Hepatocyte (in vitro differentiated cells): ENCODE measurements at regions not wholly inside any gene's neighbourhood (a gene's known extent, or its start where the extent isn't known, plus 50 kb on each side); places are given as distances from the start of the nearest gene placed in this dataset.

Experiments used
- DNase-seq: peaks from one replicate; pipeline ENCODE4 v3.0.0-alpha.2; 2016; ENCODE audit warnings: low spot score
- H2AFZ ChIP-seq: fragments of 200-600 bp; sonication (generic); 2 replicates; pipeline ENCODE4 v1.6.0; 2016; ENCODE audit warnings: antibody characterized with exemption, mild to moderate bottlenecking
- H3K27ac ChIP-seq: fragments of 200-600 bp; sonication (generic); 2 replicates; pipeline ENCODE4 v1.5.1; 2016; ENCODE audit warnings: mild to moderate bottlenecking
- H3K27me3 ChIP-seq: fragments of 200-600 bp; sonication (generic); 2 replicates; pipeline ENCODE4 v1.6.1; 2016
- H3K36me3 ChIP-seq: fragments of 200-600 bp; sonication (generic); replicated peaks from 2 replicates; pipeline ENCODE4 v1.5.1; 2016; ENCODE audit warnings: low read depth; ENCODE audit not compliant: insufficient read depth
- H3K4me1 ChIP-seq: fragments of 200-600 bp; sonication (generic); 2 replicates; pipeline ENCODE4 v1.5.1; 2016; ENCODE audit warnings: mild to moderate bottlenecking, moderate library complexity; ENCODE audit not compliant: insufficient read depth
- H3K4me2 ChIP-seq: fragments of 200-600 bp; sonication (generic); 2 replicates; pipeline ENCODE4 v1.6.0; 2016
- H3K4me3 ChIP-seq: fragments of 200-600 bp; sonication (generic); 2 replicates; pipeline ENCODE4 v1.5.1; 2016; ENCODE audit warnings: mild to moderate bottlenecking
- H3K79me2 ChIP-seq: fragments of 200-600 bp; sonication (generic); 2 replicates; pipeline ENCODE4 v1.6.0; 2017; ENCODE audit warnings: mild to moderate bottlenecking
- H3K9me2 ChIP-seq: fragments of 200-600 bp; sonication (generic); replicated peaks from 2 replicates; pipeline ENCODE4 v1.6.0; 2017; ENCODE audit warnings: mild to moderate bottlenecking; ENCODE audit not compliant: insufficient read depth
- H3K9me3 ChIP-seq: fragments of 200-600 bp; sonication (generic); 2 replicates; pipeline ENCODE4 v1.5.1; 2016; ENCODE audit warnings: low read depth, mild to moderate bottlenecking
- H4K20me1 ChIP-seq: fragments of 200-600 bp; sonication (generic); 2 replicates; pipeline ENCODE4 v1.6.0; 2016; ENCODE audit warnings: mild to moderate bottlenecking; ENCODE audit not compliant: insufficient read depth, poor library complexity, severe bottlenecking
- EZH2 ChIP-seq: fragments of 200-600 bp; sonication (generic); IDR thresholded peaks from 2 replicates; pipeline ENCODE4 v1.6.1; 2016; ENCODE audit warnings: antibody characterized with exemption, mild to moderate bottlenecking, borderline replicate concordance
- EZH2phosphoT487 ChIP-seq: fragments of 200-600 bp; sonication (generic); IDR thresholded peaks from one replicate; pipeline ENCODE4 v1.6.1; 2018; ENCODE audit warnings: antibody characterized with exemption, mild to moderate bottlenecking, low read depth, moderate library complexity; ENCODE audit not compliant: unreplicated experiment, severe bottlenecking
- WGBS: methylation state at CpG from one replicate; pipeline ENCODE4 v1.1.6; 2016; ENCODE audit warnings: low lambda C conversion rate; ENCODE audit errors: missing lambda C conversion rate; 5-methylcytosine and 5-hydroxymethylcytosine counted together
- TF ChIP-seq, protein P1 (sequence below): fragments of 200-600 bp; sonication (generic); IDR thresholded peaks from 2 replicates; pipeline ENCODE4 v1.5.1; 2016; ENCODE audit warnings: antibody characterized with exemption, mild to moderate bottlenecking; ENCODE audit not compliant: poor library complexity

DNA sequence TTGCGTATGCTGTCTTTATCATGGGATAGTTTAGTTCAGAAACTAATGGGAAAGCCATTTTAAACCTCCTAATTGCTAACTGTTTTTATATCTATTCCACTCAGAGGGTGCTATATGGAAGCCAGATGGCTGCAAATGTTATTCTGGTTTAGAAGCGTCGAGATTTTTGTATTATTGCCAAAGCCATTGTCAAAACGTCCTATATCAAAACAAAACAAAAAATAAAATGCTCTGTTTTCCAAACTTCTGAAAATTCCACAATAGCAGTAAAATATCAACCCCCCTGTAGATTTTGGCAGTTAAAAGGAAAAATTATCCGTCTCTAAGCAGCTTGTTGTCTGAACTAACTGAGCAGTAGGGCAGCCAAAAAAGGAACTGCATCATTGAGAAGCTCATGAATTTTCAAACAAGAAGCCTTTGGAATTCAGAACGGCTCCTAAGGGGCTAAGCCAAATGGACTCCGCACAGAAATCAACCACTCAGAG lies 195.4 kb upstream of the CWC22 start:
- no peaks in the 10 kb centered on the region for H3K9me3 ChIP-seq
- H3K4me2 ChIP-seq, result peak overlapping the region; percentile 53
- H3K27ac ChIP-seq, result peak overlapping the region; percentile 7
- no peak for TF ChIP-seq EZH2
- TF ChIP-seq, protein P1, sequence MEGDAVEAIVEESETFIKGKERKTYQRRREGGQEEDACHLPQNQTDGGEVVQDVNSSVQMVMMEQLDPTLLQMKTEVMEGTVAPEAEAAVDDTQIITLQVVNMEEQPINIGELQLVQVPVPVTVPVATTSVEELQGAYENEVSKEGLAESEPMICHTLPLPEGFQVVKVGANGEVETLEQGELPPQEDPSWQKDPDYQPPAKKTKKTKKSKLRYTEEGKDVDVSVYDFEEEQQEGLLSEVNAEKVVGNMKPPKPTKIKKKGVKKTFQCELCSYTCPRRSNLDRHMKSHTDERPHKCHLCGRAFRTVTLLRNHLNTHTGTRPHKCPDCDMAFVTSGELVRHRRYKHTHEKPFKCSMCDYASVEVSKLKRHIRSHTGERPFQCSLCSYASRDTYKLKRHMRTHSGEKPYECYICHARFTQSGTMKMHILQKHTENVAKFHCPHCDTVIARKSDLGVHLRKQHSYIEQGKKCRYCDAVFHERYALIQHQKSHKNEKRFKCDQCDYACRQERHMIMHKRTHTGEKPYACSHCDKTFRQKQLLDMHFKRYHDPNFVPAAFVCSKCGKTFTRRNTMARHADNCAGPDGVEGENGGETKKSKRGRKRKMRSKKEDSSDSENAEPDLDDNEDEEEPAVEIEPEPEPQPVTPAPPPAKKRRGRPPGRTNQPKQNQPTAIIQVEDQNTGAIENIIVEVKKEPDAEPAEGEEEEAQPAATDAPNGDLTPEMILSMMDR, result no peak
- TF ChIP-seq EZH2phosphoT487, result no peak
- no peak for DNase-seq
- no peaks in the 10 kb centered on the region for H3K9me2 ChIP-seq
- no peak overlapping the region for H3K4me3 ChIP-seq
- H3K4me1 ChIP-seq, result no peaks in the 10 kb centered on the region
- H2AFZ ChIP-seq, result no peak overlapping the region
- H3K36me3 ChIP-seq, result no peaks in the 10 kb centered on the region
- no peaks in the 10 kb centered on the region for H3K79me2 ChIP-seq
- 52% methylated on average over 7 of the region's 7 CpGs for WGBS
- H4K20me1 ChIP-seq, result no peaks in the 10 kb centered on the region
- no peaks in the 10 kb centered on the region for H3K27me3 ChIP-seq

GRCh38 chr2:180196419-180196977 lies 189.4 kb upstream of the CWC22 start:
- H3K27ac ChIP-seq, result no peak overlapping the region
- no peak overlapping the region for H2AFZ ChIP-seq
- H3K27me3 ChIP-seq, result no peaks in the 10 kb centered on the region
- no peak overlapping the region for H3K4me3 ChIP-seq
- H4K20me1 ChIP-seq, result no peaks in the 10 kb centered on the region
- H3K79me2 ChIP-seq, result no peaks in the 10 kb centered on the region
- WGBS, result 83% methylated on average over 2 of the region's 2 CpGs
- no peak overlapping the region for H3K4me2 ChIP-seq
- no peaks in the 10 kb centered on the region for H3K9me3 ChIP-seq
- no peak for DNase-seq
- no peaks in the 10 kb centered on the region for H3K9me2 ChIP-seq
- no peaks in the 10 kb centered on the region for H3K36me3 ChIP-seq
- TF ChIP-seq EZH2, result no peak
- TF ChIP-seq, protein P1, result no peak
- TF ChIP-seq EZH2phosphoT487, result no peak
- H3K4me1 ChIP-seq, result no peaks in the 10 kb centered on the region

DNA sequence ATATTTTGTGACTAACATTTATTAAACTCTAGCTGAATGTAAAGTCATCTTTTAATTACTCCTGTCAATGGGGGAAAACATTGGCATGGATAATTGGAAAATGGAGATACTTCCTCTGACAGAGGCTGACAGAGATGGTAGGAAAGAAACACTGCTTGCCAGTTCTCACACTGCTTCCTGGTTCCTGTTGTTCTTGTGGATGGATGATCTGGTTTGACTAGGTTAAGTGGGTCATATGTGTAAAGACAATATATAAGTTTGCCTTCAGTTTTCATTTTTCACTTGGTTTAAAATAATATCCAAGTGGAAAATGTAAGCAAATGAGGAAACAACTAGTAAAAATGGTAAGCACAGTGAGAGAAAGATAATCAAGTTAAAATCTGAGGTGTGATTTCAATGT lies 188.8 kb upstream of the CWC22 start:
- no peak overlapping the region for H2AFZ ChIP-seq

More for the DNA sequence above, 188.8 kb upstream of the CWC22 start:
- TF ChIP-seq, protein P1, result no peak
- TF ChIP-seq EZH2, result no peak
- TF ChIP-seq EZH2phosphoT487, result no peak
- H3K9me3 ChIP-seq, result no peaks in the 10 kb centered on the region
- no peaks in the 10 kb centered on the region for H3K79me2 ChIP-seq
- H3K27me3 ChIP-seq, result no peaks in the 10 kb centered on the region
- H3K27ac ChIP-seq, result no peak overlapping the region
- H3K36me3 ChIP-seq, result no peaks in the 10 kb centered on the region
- no peaks in the 10 kb centered on the region for H3K9me2 ChIP-seq
- no peaks in the 10 kb centered on the region for H3K4me1 ChIP-seq
- no peaks in the 10 kb centered on the region for H4K20me1 ChIP-seq
- no peak overlapping the region for H3K4me2 ChIP-seq
- no peak for DNase-seq
- H3K4me3 ChIP-seq, result no peak overlapping the region
